Esophagus squamous epithelium (tissue), 5 donors: ENCODE measurements at regions not wholly inside any gene's neighbourhood (a gene's known extent, or its start where the extent isn't known, plus 50 kb on each side); places are given as distances from the start of the nearest gene placed in this dataset.

Experiments
- DNase-seq: peaks from one replicate; lab custom pipeline; 2025; lab: John Stamatoyannopoulos, UW
- H3K27ac ChIP-seq, 4 donors: fragments of 200-600 bp; sonication (generic); one replicate each; pipeline ENCODE4 v1.5.1; 2016 to 2019; ENCODE audit warnings: mild to moderate bottlenecking in 1 of 4
- H3K27me3 ChIP-seq, 4 donors: fragments of 200-600 bp; sonication (generic); 1 replicate in 3 of 4; 2 replicates in 1 of 4; pipeline versions ENCODE4 v1.5.1 to v1.6.0; 2017 to 2021; ENCODE audit warnings: antibody characterized with exemption in 1 of 4
- H3K36me3 ChIP-seq, 3 donors: fragments of 200-600 bp; sonication (generic); one replicate each; pipeline ENCODE4 v1.5.1; 2016 to 2019
- H3K4me1 ChIP-seq, 3 donors: fragments of 200-600 bp; sonication (generic); one replicate each; pipeline ENCODE4 v1.5.1; 2017 to 2019
- H3K4me3 ChIP-seq, 4 donors: fragments of 200-600 bp; sonication (generic); 1 replicate in 3 of 4; 2 replicates in 1 of 4; pipeline ENCODE4 v1.5.1; 2016 to 2019; ENCODE audit warnings: mild to moderate bottlenecking in 2 of 4, moderate library complexity in 1 of 4
- H3K9me3 ChIP-seq, 3 donors: fragments of 200-600 bp; sonication (generic); one replicate each; pipeline ENCODE4 v1.5.1; 2016 to 2019
- POLR2A ChIP-seq, 4 donors: fragments of 450-650 bp; IDR thresholded peaks; one replicate each; pipeline ENCODE4 v1.6.1; 2017; ENCODE audit warnings: antibody characterized with exemption in 4 of 4, mild to moderate bottlenecking in 4 of 4, moderate library complexity in 3 of 4
- WGBS, 2 donors: methylation state at CpG; one replicate each; pipeline ENCODE4 v1.1.5; 2018; 5-methylcytosine and 5-hydroxymethylcytosine counted together
- intact Hi-C: fragments of 100-400 bp; cut with DNase I; formaldehyde crosslinking; loops from one replicate; pipeline ENCODE4 v1.15.0; 2022
- TF ChIP-seq, protein P1 (sequence below), 6 experiments: fragments of 450-650 bp in 4 of 6; fragments of 200-600 bp in 2 of 6; sonication (generic) in 2 of 6; IDR thresholded peaks; one replicate each; pipeline ENCODE4 v1.5.1; 2016 to 2019; ENCODE audit warnings: antibody characterized with exemption in 6 of 6, mild to moderate bottlenecking in 4 of 6, moderate library complexity in 4 of 6
- donor health status: DM: yes; HTN: yes; CAD: no.

DNA sequence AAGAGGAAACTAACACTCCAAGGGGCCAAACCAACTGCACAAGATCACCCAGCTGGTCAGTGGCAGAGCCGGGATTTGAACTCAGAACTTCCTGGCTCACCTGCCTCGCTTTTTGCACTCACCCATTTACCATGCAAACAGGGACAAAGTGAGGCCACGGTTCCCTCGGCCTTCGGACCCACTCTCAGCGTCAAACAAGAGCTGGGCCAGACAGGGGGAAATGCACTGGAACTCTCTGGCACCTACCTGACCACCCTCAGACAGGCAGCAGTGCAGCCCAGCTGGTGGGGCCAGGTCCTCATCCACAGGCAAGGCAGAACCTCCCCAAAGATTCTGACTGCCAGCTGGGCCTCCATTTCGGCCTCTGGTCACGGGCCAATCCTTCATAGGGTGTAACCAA, 93.7 kb upstream of the SRSF6 start:
- H3K4me1 ChIP-seq, result no peaks in the 10 kb centered on the region
- TF ChIP-seq POLR2A (IDR thresholded peaks at IDR 0.05), result no peak
- H3K27ac ChIP-seq, result no peak overlapping the region
- H3K4me3 ChIP-seq, result no peak overlapping the region
- DNase-seq, result no peak
- H3K27me3 ChIP-seq, result peaks cover 0 to 28% (median 0%) of the 10 kb centered on the region in 4 donors
- H3K9me3 ChIP-seq, result no peaks in the 10 kb centered on the region
- intact Hi-C loops, result no loop called here
- 73% methylated on average over 5 of the region's 8 CpGs; no CpG with 5 or more reads in 1 of the 2 donors for WGBS, 2 donors
- H3K36me3 ChIP-seq, result no peaks in the 10 kb centered on the region

DNA sequence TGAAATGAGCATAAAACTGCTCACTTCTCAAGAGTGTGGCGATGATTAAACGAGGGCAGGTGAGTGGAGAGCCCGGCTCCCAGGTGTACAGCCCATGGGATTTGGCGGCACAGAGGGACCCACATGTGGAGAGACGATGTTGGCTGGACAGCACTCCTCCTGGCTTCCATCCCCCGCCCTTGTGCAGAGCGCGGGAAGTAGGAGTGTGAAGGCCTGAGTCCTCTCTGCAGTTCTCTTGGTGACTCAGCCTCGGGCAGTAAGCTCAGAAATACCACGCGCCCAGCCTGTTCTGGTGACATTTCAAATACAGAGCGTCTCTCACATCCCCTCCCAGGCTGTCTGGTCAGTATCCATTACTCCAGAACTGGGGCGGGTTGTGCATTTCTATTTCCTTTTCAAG, 94.2 kb upstream of the SRSF6 start:
- Histone ChIP-seq H3K36me3 (no peaks in the 10 kb centered on the region), H3K4me3 (no peak overlapping the region), H3K27me3 (peaks cover 0 to 28% (median 0%) of the 10 kb centered on the region in 4 donors), H3K4me1 (no peaks in the 10 kb centered on the region), H3K27ac (no peak overlapping the region), H3K9me3 (no peaks in the 10 kb centered on the region)
- DNase-seq, result no peak
- intact Hi-C loops, result no loop called here
- TF ChIP-seq, protein P1, sequence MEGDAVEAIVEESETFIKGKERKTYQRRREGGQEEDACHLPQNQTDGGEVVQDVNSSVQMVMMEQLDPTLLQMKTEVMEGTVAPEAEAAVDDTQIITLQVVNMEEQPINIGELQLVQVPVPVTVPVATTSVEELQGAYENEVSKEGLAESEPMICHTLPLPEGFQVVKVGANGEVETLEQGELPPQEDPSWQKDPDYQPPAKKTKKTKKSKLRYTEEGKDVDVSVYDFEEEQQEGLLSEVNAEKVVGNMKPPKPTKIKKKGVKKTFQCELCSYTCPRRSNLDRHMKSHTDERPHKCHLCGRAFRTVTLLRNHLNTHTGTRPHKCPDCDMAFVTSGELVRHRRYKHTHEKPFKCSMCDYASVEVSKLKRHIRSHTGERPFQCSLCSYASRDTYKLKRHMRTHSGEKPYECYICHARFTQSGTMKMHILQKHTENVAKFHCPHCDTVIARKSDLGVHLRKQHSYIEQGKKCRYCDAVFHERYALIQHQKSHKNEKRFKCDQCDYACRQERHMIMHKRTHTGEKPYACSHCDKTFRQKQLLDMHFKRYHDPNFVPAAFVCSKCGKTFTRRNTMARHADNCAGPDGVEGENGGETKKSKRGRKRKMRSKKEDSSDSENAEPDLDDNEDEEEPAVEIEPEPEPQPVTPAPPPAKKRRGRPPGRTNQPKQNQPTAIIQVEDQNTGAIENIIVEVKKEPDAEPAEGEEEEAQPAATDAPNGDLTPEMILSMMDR (IDR thresholded peaks at IDR 0.05), result no peak
- no peak for TF ChIP-seq POLR2A (IDR thresholded peaks at IDR 0.05)
- 78 to 82% methylated on average over 13 of the region's 13 CpGs for WGBS, 2 donors

DNA sequence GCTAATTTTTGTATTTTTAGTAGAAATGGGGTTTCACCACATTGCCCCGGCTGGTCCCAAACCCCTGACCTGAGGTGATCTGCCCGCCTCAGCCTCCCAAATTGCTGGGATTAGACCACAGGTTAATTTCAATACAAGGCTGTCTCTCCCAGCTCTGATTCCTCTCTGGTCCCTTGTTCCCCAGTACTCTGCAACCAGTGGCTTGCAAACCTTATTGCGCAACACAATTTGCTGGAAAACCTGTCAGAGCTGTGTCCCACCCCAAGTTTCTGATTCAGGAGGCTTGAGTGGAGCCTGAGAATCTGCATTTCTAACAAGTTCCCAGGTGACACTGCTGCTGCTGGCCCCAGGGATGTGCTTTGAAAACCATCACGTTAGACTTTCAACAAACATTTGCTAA, 96.2 kb upstream of the SRSF6 start:
- Histone ChIP-seq H3K9me3 (no peaks in the 10 kb centered on the region), H3K27me3 (peaks cover 0 to 22% (median 0%) of the 10 kb centered on the region in 4 donors), H3K4me3 (no peak overlapping the region), H3K4me1 (no peaks in the 10 kb centered on the region), H3K36me3 (no peaks in the 10 kb centered on the region), H3K27ac (no peak overlapping the region)
- TF ChIP-seq POLR2A (IDR thresholded peaks at IDR 0.05), result no peak
- TF ChIP-seq, protein P1 (IDR thresholded peaks at IDR 0.05), result no peak
- no peak for DNase-seq
- WGBS, 2 donors, result 69 to 86% methylated on average over 4 of the region's 4 CpGs
- intact Hi-C loops, result no loop called here

DNA sequence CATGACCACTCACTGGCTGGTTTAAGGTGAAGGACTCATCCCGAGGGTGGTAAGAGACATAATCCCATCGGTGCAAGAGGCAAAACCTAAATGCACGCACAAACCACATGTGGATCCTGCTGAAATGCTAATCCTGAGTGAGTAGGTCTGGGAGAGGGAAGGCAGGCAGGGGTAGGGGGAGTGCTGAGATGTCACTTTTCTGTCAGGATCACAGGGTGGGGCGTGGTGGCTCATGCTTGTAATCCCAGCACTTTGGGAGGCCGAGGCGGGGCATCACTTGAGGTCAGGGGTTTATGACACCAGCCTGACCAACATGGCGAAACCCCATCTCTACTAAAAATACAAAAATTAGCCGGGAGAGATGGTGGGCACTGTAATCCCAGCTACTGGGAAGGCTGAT, 97.7 kb upstream of the SRSF6 start:
- intact Hi-C loops, result no loop called here
- Histone ChIP-seq H3K27me3 (peaks cover 0 to 12% (median 0%) of the 10 kb centered on the region in 4 donors), H3K9me3 (no peaks in the 10 kb centered on the region), H3K4me1 (no peaks in the 10 kb centered on the region), H3K36me3 (no peaks in the 10 kb centered on the region), H3K4me3 (no peak overlapping the region), H3K27ac (no peak overlapping the region)
- TF ChIP-seq, protein P1 (IDR thresholded peaks at IDR 0.05), result no peak
- no peak for TF ChIP-seq POLR2A (IDR thresholded peaks at IDR 0.05)
- WGBS, 2 donors, result 76 to 80% methylated on average over 8 of the region's 8 CpGs
- DNase-seq, result no peak

DNA sequence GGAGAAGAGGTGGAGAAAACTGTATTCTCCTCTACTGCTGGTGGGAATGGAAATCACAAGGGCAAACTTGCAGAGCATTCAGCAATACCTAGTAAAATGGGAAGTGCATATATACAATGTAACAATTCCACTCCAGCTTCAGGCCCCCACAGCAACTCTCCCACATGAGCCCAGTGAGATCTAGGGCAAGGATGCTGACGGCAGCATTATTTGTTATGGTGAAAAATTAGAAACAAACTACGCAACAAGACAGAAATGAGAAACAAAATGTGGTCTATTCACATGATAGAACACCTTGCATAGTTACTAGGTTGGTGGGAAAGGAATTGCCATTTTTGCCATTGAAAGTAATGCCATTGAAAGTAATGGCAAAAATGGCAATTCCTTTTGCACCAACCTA, 98.9 kb upstream of the SRSF6 start:
- no peaks in the 10 kb centered on the region for H3K36me3 ChIP-seq
- no peak for DNase-seq
- intact Hi-C loops, result no loop called here
- peaks cover 0 to 5% (median 0%) of the 10 kb centered on the region in 4 donors for H3K27me3 ChIP-seq
- no peak overlapping the region for H3K27ac ChIP-seq
- no peaks in the 10 kb centered on the region for H3K4me1 ChIP-seq
- H3K9me3 ChIP-seq, result no peaks in the 10 kb centered on the region
- TF ChIP-seq POLR2A (IDR thresholded peaks at IDR 0.05), result no peak
- TF ChIP-seq, protein P1 (IDR thresholded peaks at IDR 0.05), result no peak
- no peak overlapping the region for H3K4me3 ChIP-seq
- 81 to 83% methylated on average over 2 of the region's 2 CpGs for WGBS, 2 donors

DNA sequence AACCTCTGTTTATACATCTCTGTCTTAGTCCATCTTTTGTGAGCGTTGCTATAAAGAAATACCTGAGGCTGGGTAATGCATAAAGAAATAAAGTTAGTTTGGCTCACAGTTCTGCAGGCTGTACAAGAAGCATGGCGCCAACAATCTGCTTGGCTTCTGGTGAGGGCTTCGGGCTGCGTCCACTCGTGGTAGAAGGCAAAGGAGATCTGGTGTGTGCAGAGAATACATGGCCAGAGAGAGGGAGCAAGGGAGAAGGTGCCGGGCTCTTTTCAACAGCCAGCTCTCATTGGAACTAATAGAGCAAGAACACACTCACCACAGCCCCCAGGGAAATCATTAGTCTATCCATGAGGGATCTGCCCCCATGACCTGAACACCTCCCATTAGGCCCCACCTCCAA, 100.3 kb upstream of the SRSF6 start:
- no peak overlapping the region for H3K27ac ChIP-seq
- H3K4me3 ChIP-seq, result no peak overlapping the region
- DNase-seq, result no peak
- no peaks in the 10 kb centered on the region for H3K4me1 ChIP-seq
- H3K27me3 ChIP-seq, result peaks cover 0 to 5% (median 0%) of the 10 kb centered on the region in 4 donors
- no peaks in the 10 kb centered on the region for H3K36me3 ChIP-seq
- TF ChIP-seq, protein P1 (IDR thresholded peaks at IDR 0.05), result no peak
- TF ChIP-seq POLR2A (IDR thresholded peaks at IDR 0.05), result no peak
- 86 to 92% methylated on average over 6 of the region's 6 CpGs for WGBS, 2 donors
- H3K9me3 ChIP-seq, result no peaks in the 10 kb centered on the region
- intact Hi-C loops, result no loop called here
